K562 (cell line): ENCODE measurements at regions not wholly inside any gene's neighbourhood (a gene's known extent, or its start where the extent isn't known, plus 50 kb on each side); places are given as distances from the start of the nearest gene placed in this dataset.
A peak's percentile ranks its signal among the peaks of the same experiment; 100 is the strongest.

Experiments
- ATAC-seq: fragments of 200-7000 bp; cut with Tn5 transposase; 3 replicates; pipeline ENCODE4 v1.9.1; 2020; ENCODE audit warnings: moderate library complexity
- BruUV-seq: library from RNA; stranded (reverse); fragments of 400-500 nt; replicated peaks from 2 replicates; lab custom pipeline; 2021; lab: Mats Ljungman, UMichigan
- CTCF ChIA-PET: fragments of 300-600 bp; formaldehyde crosslinking; extraction: SDS; loops from one replicate; lab custom pipeline; 2021; ENCODE audit warnings: low intra/inter-chr PET ratio; lab: Yijun Ruan, JAX
- POLR2A ChIA-PET: fragments of 300-600, 350-650 bp; sonication (Branson Sonifier 250); formaldehyde crosslinking; extraction: SDS; loops from one replicate; lab custom pipeline; 2021; ENCODE audit warnings: antibody characterized with exemption, inconsistent platforms; lab: Yijun Ruan, JAX
- DNase-seq, 4 experiments: peaks; one replicate each; pipeline versions ENCODE4 v3.0.0 to v3.0.0-alpha.2; 2011 to 2018; ENCODE audit warnings: low spot score in 3 of 4, mixed read lengths in 3 of 4; ENCODE audit errors: extremely low read depth in 1 of 4
- FAIRE-seq: peaks from 2 replicates; lab custom pipeline; 2011; peaks lifted over from hg19 to GRCh38; lab: Jason Lieb, UNC
- H2AFZ ChIP-seq: 2 replicates; pipeline ENCODE4 v1.6.0; 2011; ENCODE audit warnings: low read depth, low read length, control low read depth, inconsistent platforms
- H3K27ac ChIP-seq: fragments of 200-600 bp; 3 replicates; pipeline ENCODE4 v1.8.0; 2011; ENCODE audit warnings: low read depth, mild to moderate bottlenecking, control low read depth, inconsistent platforms, low read length, moderate library complexity, mixed read lengths; ENCODE audit errors: extremely low read depth
- H3K27me3 ChIP-seq, 2 experiments: fragments of 300-600 bp in 1 of 2; 2 replicates in 1 of 2; 3 replicates in 1 of 2; pipeline versions ENCODE4 v1.6.0 to v1.8.0; 2011; ENCODE audit warnings: inconsistent platforms in 2 of 2, low read length in 2 of 2, mild to moderate bottlenecking in 1 of 2, mixed read lengths in 1 of 2, moderate library complexity in 1 of 2; ENCODE audit not compliant: control insufficient read depth in 2 of 2, insufficient read depth in 2 of 2
- H3K36me3 ChIP-seq: fragments of 300-600 bp; 3 replicates; pipeline ENCODE4 v1.8.0; 2011; ENCODE audit warnings: mild to moderate bottlenecking, low read length, inconsistent platforms; ENCODE audit not compliant: control insufficient read depth, insufficient read depth
- H3K4me1 ChIP-seq, 2 experiments: fragments of 200-600 bp in 1 of 2; replicated peaks in 1 of 2; 2 replicates in 1 of 2; 3 replicates in 1 of 2; pipeline versions ENCODE4 v1.5.1 to v1.8.0; 2011; ENCODE audit warnings: inconsistent platforms in 2 of 2, low read length in 2 of 2, mild to moderate bottlenecking in 1 of 2, mixed read lengths in 1 of 2, moderate library complexity in 1 of 2; ENCODE audit not compliant: control insufficient read depth in 2 of 2, insufficient read depth in 2 of 2
- H3K4me2 ChIP-seq: 2 replicates; pipeline ENCODE4 v1.6.1; 2011; ENCODE audit warnings: low read length, control low read depth, inconsistent platforms, mixed read lengths; ENCODE audit not compliant: insufficient read depth
- H3K4me3 ChIP-seq: fragments of 200-600 bp; sonication (generic), shearing (Covaris generic); 2 replicates; pipeline ENCODE4 v1.5.1; 2016; ENCODE audit warnings: control low read depth, inconsistent platforms
- H3K79me2 ChIP-seq: fragments of 200-600 bp; 3 replicates; pipeline ENCODE4 v1.8.0; 2011; ENCODE audit warnings: low read length, inconsistent platforms; ENCODE audit not compliant: control insufficient read depth, insufficient read depth
- H3K9ac ChIP-seq, 2 experiments: 2 replicates each; pipeline versions ENCODE4 v1.6.0 to v1.6.1; 2011; ENCODE audit warnings: low read depth in 2 of 2, low read length in 2 of 2, control low read depth in 1 of 2, inconsistent platforms in 1 of 2, mild to moderate bottlenecking in 1 of 2, mixed read lengths in 1 of 2; ENCODE audit not compliant: insufficient read depth in 1 of 2
- H3K9me1 ChIP-seq: one replicate; pipeline ENCODE4 v1.6.0; 2011; ENCODE audit warnings: inconsistent platforms, mild to moderate bottlenecking, low read length, moderate library complexity; ENCODE audit not compliant: control insufficient read depth, insufficient read depth
- H3K9me3 ChIP-seq: replicated peaks from 2 replicates; pipeline ENCODE4 v1.5.1; 2011; ENCODE audit warnings: low read depth, low read length, inconsistent platforms; ENCODE audit not compliant: control insufficient read depth, insufficient read depth
- H4K20me1 ChIP-seq: replicated peaks from 2 replicates; pipeline ENCODE4 v1.6.1; 2011; ENCODE audit warnings: low read length, inconsistent platforms, mixed read lengths; ENCODE audit not compliant: control insufficient read depth, insufficient read depth
- BRD9 ChIP-seq: fragments of 450-650 bp; IDR thresholded peaks from 2 replicates; pipeline ENCODE4 v1.6.1; 2018; ENCODE audit warnings: low read depth; ENCODE audit not compliant: partially characterized antibody
- CCAR2 ChIP-seq: fragments of 200-400 bp; formaldehyde crosslinking; IDR thresholded peaks from 2 replicates; pipeline ENCODE4 v1.6.1; 2017; ENCODE audit warnings: mild to moderate bottlenecking, low read depth, low read length
- CEBPB ChIP-seq: fragments of 450-650 bp; IDR thresholded peaks from 2 replicates; pipeline ENCODE4 v1.6.1; 2016; ENCODE audit warnings: missing genetic modification characterization, missing compliant biosample characterization
- EP300 ChIP-seq: IDR thresholded peaks from 2 replicates; pipeline ENCODE4 v1.6.1; 2012; ENCODE audit warnings: low read length, improper control_type of control experiment
- ILK ChIP-seq: fragments of 450-650 bp; IDR thresholded peaks from 2 replicates; pipeline ENCODE4 v1.6.1; 2016; ENCODE audit warnings: missing genetic modification characterization, low read depth, mild to moderate bottlenecking, missing compliant biosample characterization, moderate library complexity, borderline replicate concordance
- JUN ChIP-seq, 2 experiments: sonication (generic) in 1 of 2; formaldehyde crosslinking in 1 of 2; IDR thresholded peaks; 2 replicates each; pipeline versions ENCODE4 v1.6.1 to v1.8.0; 2012 to 2022; ENCODE audit warnings: borderline replicate concordance in 2 of 2, mild to moderate bottlenecking in 2 of 2, improper control_type of control experiment in 1 of 2, low read depth in 1 of 2, low read length in 1 of 2, missing genetic modification reagents in 1 of 2
- MEIS2 ChIP-seq: fragments of 450-650 bp; IDR thresholded peaks from 2 replicates; pipeline ENCODE4 v1.6.1; 2014; ENCODE audit warnings: mild to moderate bottlenecking; ENCODE audit not compliant: partially characterized antibody
- MTA3 ChIP-seq: fragments of 450-650 bp; formaldehyde crosslinking; IDR thresholded peaks from 2 replicates; pipeline ENCODE4 v1.6.1; 2017; ENCODE audit warnings: mild to moderate bottlenecking, borderline replicate concordance
- NCOR1 ChIP-seq: fragments of 450-650 bp; IDR thresholded peaks from 2 replicates; pipeline ENCODE4 v1.6.1; 2016; ENCODE audit warnings: mild to moderate bottlenecking, moderate library complexity
- SFPQ ChIP-seq: fragments of 200-400 bp; formaldehyde crosslinking; IDR thresholded peaks from 2 replicates; pipeline ENCODE4 v1.6.1; 2017; ENCODE audit warnings: mild to moderate bottlenecking, low read depth, low read length, moderate library complexity
- TAF1 ChIP-seq: IDR thresholded peaks from 2 replicates; pipeline ENCODE4 v1.6.1; 2011; ENCODE audit warnings: mild to moderate bottlenecking, low read length, moderate library complexity; ENCODE audit not compliant: insufficient read depth, control insufficient read depth, severe bottlenecking; ENCODE audit errors: extremely low read depth
- ZNF518B ChIP-seq: fragments of 250-450 bp; sonication (Bioruptor Pico); IDR thresholded peaks from 2 replicates; pipeline ENCODE4 v1.5.0; 2021; ENCODE audit warnings: mild to moderate bottlenecking, moderate library complexity
- ZNF584 ChIP-seq: fragments of 200-800 bp; sonication (Bioruptor generic); IDR thresholded peaks from 2 replicates; pipeline ENCODE4 v1.6.1; 2016; ENCODE audit warnings: low read depth, mild to moderate bottlenecking, missing genetic modification characterization, missing compliant biosample characterization
- in situ Hi-C: fragments of 300-500 bp; cut with MboI; formaldehyde crosslinking; loops from 4 replicates; pipeline ENCODE4 v1.15.0; 2018; ENCODE audit warnings: inconsistent platforms, mixed read lengths
- intact Hi-C: fragments of 100-400 bp; cut with micrococcal nuclease; formaldehyde crosslinking; loops from 2 replicates; pipeline ENCODE4 v1.14.2; 2022

DNA sequence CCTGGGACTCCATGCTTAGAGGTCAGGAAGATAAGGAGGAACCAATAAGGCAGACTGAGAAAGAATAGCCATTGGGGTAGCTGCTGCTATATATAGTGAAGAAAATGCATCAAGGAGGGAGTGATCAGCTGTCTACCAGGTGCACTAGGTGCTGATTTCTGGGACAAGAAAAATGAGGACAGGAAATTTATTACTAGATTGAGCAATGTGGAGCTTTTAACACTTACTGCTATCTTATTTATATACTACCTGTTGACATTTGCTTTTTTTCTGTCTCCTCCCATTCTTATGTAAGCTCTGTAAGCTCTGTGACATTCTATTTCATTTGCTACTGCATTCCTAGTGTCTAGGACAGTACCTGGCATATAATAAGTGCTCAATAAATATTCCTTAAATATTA is 53.7 kb upstream of the DHX40 start:
- in situ Hi-C loops, result no loop called here
- CTCF ChIA-PET, result no interaction called here
- TF ChIP-seq ZNF584 (CRISPR knock-in tag), result no peak
- no peak for TF ChIP-seq ILK
- TF ChIP-seq MEIS2, result peak; percentile 72
- TF ChIP-seq BRD9, result no peak
- TF ChIP-seq JUN (IDR thresholded peaks at IDR 0.05; ENCODE audit: borderline replicate concordance, low read depth, low read length), result no peak
- TF ChIP-seq JUN (CRISPR knock-in tag; IDR thresholded peaks at IDR 0.05; ENCODE audit: borderline replicate concordance), result no peak
- TF ChIP-seq CEBPB (tag), result 0 out of 2 replicates have a peak, but pooled peaks have one; percentile 20
- no peak for TF ChIP-seq ZNF518B (CRISPR knock-in tag)
- TF ChIP-seq MTA3, result no peak
- TF ChIP-seq NCOR1, result no peak
- TF ChIP-seq SFPQ, result no peak
- TF ChIP-seq CCAR2, result no peak
- TF ChIP-seq EP300, result peak; percentile 41; the same call in 1 of the 2 replicates
- no peak for TF ChIP-seq TAF1

More for the DNA sequence above, 53.7 kb upstream of the DHX40 start:
- Histone ChIP-seq H3K36me3 (no peaks in the 10 kb centered on the region), H3K4me1 (no peaks in the 10 kb centered on the region; a peak in 1 of 5 replicates), H2AFZ (no peak overlapping the region), H4K20me1 (no peaks in the 10 kb centered on the region), H3K9me1 (no peaks in the 10 kb centered on the region), H3K9ac (no peak overlapping the region), H3K27me3 (peaks cover 2 to 12% of the 10 kb centered on the region in 2 experiments; a peak in 3 of 5 replicates), H3K27ac (no peak overlapping the region), H3K9me3 (no peaks in the 10 kb centered on the region), H3K4me2 (no peak overlapping the region), H3K4me3 (no peak overlapping the region), H3K79me2 (no peaks in the 10 kb centered on the region)
- BruUV-seq, result no TSS peak
- POLR2A ChIA-PET, result interaction anchor here (0.6 to 0.8 kb wide), 2 partner anchors 15 to 18 kb away, joined by 3 to 4 read pairs; no protein-coding TSS in a partner anchor
- DNase-seq (no peak), ATAC-seq (no peak), FAIRE-seq (no peak)
- intact Hi-C loops, result no loop called here
